Activated T-cell treated with anti-CD3 and anti-CD28 coated beads, Interleukin-2, amount 50 U/mL, for 4 hours (primary cell): ENCODE measurements at regions not wholly inside any gene's neighbourhood (a gene's known extent, or its start where the extent isn't known, plus 50 kb on each side); places are given as distances from the start of the nearest gene placed in this dataset.

Source experiments
- ATAC-seq, 2 donors: fragments of 200-7000 bp; cut with Tn5 transposase; one replicate each; pipeline ENCODE4 v1.10.0; 2021
- DNase-seq: peaks from one replicate; pipeline ENCODE4 v3.0.0-alpha.2; 2020
- H3K27me3 Mint-ChIP-seq: one replicate; pipeline ENCODE4 v1.8.0; 2021; ENCODE audit warnings: low read depth, mixed read lengths
- H3K36me3 Mint-ChIP-seq: one replicate; pipeline ENCODE4 v1.8.0; 2022; ENCODE audit warnings: mixed read lengths; ENCODE audit not compliant: insufficient read depth
- H3K4me1 Mint-ChIP-seq: one replicate; pipeline ENCODE4 v1.8.0; 2021; ENCODE audit warnings: low read depth, mixed read lengths
- H3K4me3 Mint-ChIP-seq: one replicate; pipeline ENCODE4 v1.8.0; 2021; ENCODE audit warnings: mild to moderate bottlenecking, moderate library complexity, mixed read lengths
- H3K9me3 Mint-ChIP-seq: one replicate; pipeline ENCODE4 v1.8.0; 2021; ENCODE audit warnings: mixed read lengths

GRCh38 chr4:57270346-57270745, 160.2 kb upstream of the IGFBP7 start:
- no peaks in the 10 kb centered on the region for H3K4me1 Mint-ChIP-seq
- H3K9me3 Mint-ChIP-seq = peaks cover 4% of the 10 kb centered on the region
- ATAC-seq (no peak), DNase-seq (no peak)
- H3K4me3 Mint-ChIP-seq = no peak overlapping the region
- H3K36me3 Mint-ChIP-seq = no peaks in the 10 kb centered on the region
- H3K27me3 Mint-ChIP-seq = no peaks in the 10 kb centered on the region

GRCh38 chr4:57265831-57266582, 155.8 kb upstream of the IGFBP7 start:
- no peaks in the 10 kb centered on the region for H3K4me1 Mint-ChIP-seq
- peaks cover 8% of the 10 kb centered on the region for H3K9me3 Mint-ChIP-seq
- ATAC-seq (no peak), DNase-seq (no peak)
- no peaks in the 10 kb centered on the region for H3K36me3 Mint-ChIP-seq
- H3K27me3 Mint-ChIP-seq = no peaks in the 10 kb centered on the region
- no peak overlapping the region for H3K4me3 Mint-ChIP-seq

- H3K36me3 Mint-ChIP-seq = no peaks in the 10 kb centered on the region
- no peak overlapping the region for H3K4me3 Mint-ChIP-seq
- peaks cover 4% of the 10 kb centered on the region for H3K9me3 Mint-ChIP-seq
- ATAC-seq (no peak), DNase-seq (no peak)
- H3K4me1 Mint-ChIP-seq = no peaks in the 10 kb centered on the region
- no peaks in the 10 kb centered on the region for H3K27me3 Mint-ChIP-seq
Observed at GRCh38 chr4:57254754-57255153, 144.6 kb upstream of the IGFBP7 start.

- no peaks in the 10 kb centered on the region for H3K27me3 Mint-ChIP-seq
- no peak overlapping the region for H3K4me3 Mint-ChIP-seq
- H3K9me3 Mint-ChIP-seq = no peaks in the 10 kb centered on the region
- no peaks in the 10 kb centered on the region for H3K4me1 Mint-ChIP-seq
- ATAC-seq (no peak), DNase-seq (no peak)
- H3K36me3 Mint-ChIP-seq = no peaks in the 10 kb centered on the region
Observed at GRCh38 chr4:57249083-57249482, 138.9 kb upstream of the IGFBP7 start.

- ATAC-seq (no peak), DNase-seq (no peak)
- Mint-ChIP-seq H3K36me3 (no peaks in the 10 kb centered on the region), H3K4me3 (no peak overlapping the region), H3K27me3 (no peaks in the 10 kb centered on the region), H3K4me1 (no peaks in the 10 kb centered on the region), H3K9me3 (no peaks in the 10 kb centered on the region)
Observed at GRCh38 chr4:57243076-57243475, 132.9 kb upstream of the IGFBP7 start.

- H3K36me3 Mint-ChIP-seq = no peaks in the 10 kb centered on the region
- no peak for ATAC-seq
- no peaks in the 10 kb centered on the region for H3K4me1 Mint-ChIP-seq
- no peak for DNase-seq
- H3K9me3 Mint-ChIP-seq = no peaks in the 10 kb centered on the region
- H3K4me3 Mint-ChIP-seq = no peak overlapping the region
- no peaks in the 10 kb centered on the region for H3K27me3 Mint-ChIP-seq
Observed at GRCh38 chr4:57234252-57234775, 124.1 kb upstream of the IGFBP7 start.

GRCh38 chr4:57233386-57233785, 123.2 kb upstream of the IGFBP7 start:
- Mint-ChIP-seq H3K27me3 (no peaks in the 10 kb centered on the region), H3K9me3 (no peaks in the 10 kb centered on the region), H3K4me3 (no peak overlapping the region), H3K36me3 (no peaks in the 10 kb centered on the region), H3K4me1 (no peaks in the 10 kb centered on the region)
- no peak for DNase-seq
- no peak for ATAC-seq

GRCh38 chr4:57231781-57232180, 121.6 kb upstream of the IGFBP7 start:
- no peaks in the 10 kb centered on the region for H3K9me3 Mint-ChIP-seq
- no peaks in the 10 kb centered on the region for H3K4me1 Mint-ChIP-seq

GRCh38 chr4:57220734-57221133, 110.5 kb upstream of the IGFBP7 start:
- Mint-ChIP-seq H3K36me3 (no peaks in the 10 kb centered on the region), H3K4me3 (no peak overlapping the region), H3K27me3 (no peaks in the 10 kb centered on the region)

More at GRCh38 chr4:57231781-57232180, 121.6 kb upstream of the IGFBP7 start:
- H3K36me3 Mint-ChIP-seq = no peaks in the 10 kb centered on the region
- H3K4me3 Mint-ChIP-seq = no peak overlapping the region
- ATAC-seq = no peak
- no peak for DNase-seq
- no peaks in the 10 kb centered on the region for H3K27me3 Mint-ChIP-seq

GRCh38 chr4:57220172-57220571, 110.0 kb upstream of the IGFBP7 start:
- Mint-ChIP-seq H3K4me1 (no peaks in the 10 kb centered on the region), H3K36me3 (no peaks in the 10 kb centered on the region), H3K4me3 (no peak overlapping the region), H3K9me3 (peaks cover 5% of the 10 kb centered on the region), H3K27me3 (no peaks in the 10 kb centered on the region)
- no peak for ATAC-seq
- no peak for DNase-seq

More at GRCh38 chr4:57220734-57221133, 110.5 kb upstream of the IGFBP7 start:
- no peak for DNase-seq
- H3K4me1 Mint-ChIP-seq = no peaks in the 10 kb centered on the region
- no peak for ATAC-seq
- H3K9me3 Mint-ChIP-seq = peaks cover 5% of the 10 kb centered on the region

- H3K4me1 Mint-ChIP-seq = no peaks in the 10 kb centered on the region
- no peaks in the 10 kb centered on the region for H3K27me3 Mint-ChIP-seq
- no peak overlapping the region for H3K4me3 Mint-ChIP-seq
- DNase-seq = no peak
- H3K9me3 Mint-ChIP-seq = peaks cover 5% of the 10 kb centered on the region
- H3K36me3 Mint-ChIP-seq = no peaks in the 10 kb centered on the region
- ATAC-seq = no peak
Observed at GRCh38 chr4:57219431-57219830, 109.2 kb upstream of the IGFBP7 start.

GRCh38 chr4:57214654-57215411, 104.6 kb upstream of the IGFBP7 start:
- Mint-ChIP-seq H3K4me1 (no peaks in the 10 kb centered on the region), H3K36me3 (no peaks in the 10 kb centered on the region), H3K27me3 (no peaks in the 10 kb centered on the region), H3K9me3 (peaks cover 5% of the 10 kb centered on the region), H3K4me3 (no peak overlapping the region)
- no peak for DNase-seq
- no peak for ATAC-seq

- H3K4me3 Mint-ChIP-seq = no peak overlapping the region
- ATAC-seq (peak in 1 of 2 donors; percentile 18), DNase-seq (no peak)
- no peaks in the 10 kb centered on the region for H3K36me3 Mint-ChIP-seq
- peaks cover 5% of the 10 kb centered on the region for H3K27me3 Mint-ChIP-seq
- no peaks in the 10 kb centered on the region for H3K4me1 Mint-ChIP-seq
- H3K9me3 Mint-ChIP-seq = no peaks in the 10 kb centered on the region
Observed at GRCh38 chr4:57211131-57211530, 100.9 kb upstream of the IGFBP7 start.

GRCh38 chr4:57206172-57206571, 96.0 kb upstream of the IGFBP7 start:
- peaks cover 8% of the 10 kb centered on the region for H3K27me3 Mint-ChIP-seq
- ATAC-seq = no peak
- H3K9me3 Mint-ChIP-seq = no peaks in the 10 kb centered on the region
- H3K4me3 Mint-ChIP-seq = no peak overlapping the region
- DNase-seq = no peak
- no peaks in the 10 kb centered on the region for H3K36me3 Mint-ChIP-seq
- no peaks in the 10 kb centered on the region for H3K4me1 Mint-ChIP-seq

- Mint-ChIP-seq H3K4me3 (no peak overlapping the region), H3K27me3 (peaks cover 8% of the 10 kb centered on the region), H3K36me3 (no peaks in the 10 kb centered on the region), H3K9me3 (no peaks in the 10 kb centered on the region), H3K4me1 (no peaks in the 10 kb centered on the region)
- ATAC-seq (no peak), DNase-seq (no peak)
Observed at GRCh38 chr4:57205580-57205979, 95.4 kb upstream of the IGFBP7 start.
